HPDE6-E6E7 (cell line): ENCODE measurements at regions not wholly inside any gene's neighbourhood (a gene's known extent, or its start where the extent isn't known, plus 50 kb on each side); places are given as distances from the start of the nearest gene placed in this dataset.

Experiments
- DNase-seq: peaks from one replicate; pipeline ENCODE4 v3.0.0; 2011; ENCODE audit warnings: missing footprints; ENCODE audit errors: extremely low spot score

DNA sequence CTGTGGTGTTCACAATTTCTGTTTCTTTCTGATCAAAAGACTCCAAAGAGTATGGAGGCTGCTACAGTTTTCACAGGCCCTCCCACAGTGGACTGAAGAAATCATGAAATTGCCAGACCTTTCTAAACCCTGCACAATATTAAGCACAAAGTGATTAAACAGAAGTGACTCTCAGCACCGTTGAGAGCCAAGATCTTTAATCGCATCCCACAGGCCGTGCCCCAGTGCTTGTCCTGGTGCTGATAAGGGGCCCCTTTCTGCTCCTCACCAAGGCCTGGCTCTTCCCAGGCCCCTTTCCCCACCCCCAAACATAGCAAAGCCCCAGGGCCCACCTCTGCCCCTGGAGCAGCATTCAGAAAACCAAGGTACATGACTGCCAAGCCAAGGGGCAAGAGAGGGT is 57.4 kb upstream of the BMAL1 start:
- DNase-seq: no peak

DNA sequence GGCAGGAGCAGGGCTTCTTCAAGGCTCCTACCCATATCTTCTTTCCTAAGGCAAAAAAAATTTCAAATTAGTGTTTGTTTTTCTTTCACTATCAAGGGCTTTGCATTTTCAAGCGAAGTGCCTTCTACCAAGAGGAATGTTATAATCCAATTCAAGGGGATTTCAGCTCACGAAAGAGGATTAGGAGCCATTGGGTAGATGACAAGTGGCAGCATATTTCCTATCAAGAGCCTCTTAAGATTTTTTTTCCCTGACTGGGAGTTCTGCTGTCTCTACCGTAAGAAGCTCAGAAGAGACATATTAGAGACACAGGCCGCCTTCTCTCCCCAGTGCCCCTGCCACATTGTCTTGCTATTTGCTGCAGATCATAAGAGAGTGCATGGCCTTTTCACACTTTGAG is 55.9 kb upstream of the BMAL1 start:
- DNase-seq: no peak

DNA sequence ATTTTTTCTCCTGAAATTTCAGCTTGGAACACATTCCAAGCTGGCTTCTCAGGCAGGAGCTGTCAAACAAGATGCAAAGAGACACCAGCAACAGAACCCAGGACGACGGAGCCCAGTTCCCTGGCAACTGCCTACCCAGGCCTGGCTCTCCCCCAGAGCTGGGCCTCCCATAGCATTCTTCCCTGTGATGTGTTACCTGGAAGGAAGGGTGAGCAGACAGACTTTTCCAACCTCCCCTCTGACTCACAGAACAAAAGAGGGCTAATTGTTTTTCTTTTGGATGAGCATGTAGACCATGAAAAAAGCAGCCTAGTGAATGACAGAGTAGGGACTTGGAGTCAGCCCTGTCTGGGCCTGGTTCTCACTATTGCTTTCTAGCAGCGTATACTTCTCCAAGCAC is 55.3 kb upstream of the BMAL1 start:
- no peak for DNase-seq

DNA sequence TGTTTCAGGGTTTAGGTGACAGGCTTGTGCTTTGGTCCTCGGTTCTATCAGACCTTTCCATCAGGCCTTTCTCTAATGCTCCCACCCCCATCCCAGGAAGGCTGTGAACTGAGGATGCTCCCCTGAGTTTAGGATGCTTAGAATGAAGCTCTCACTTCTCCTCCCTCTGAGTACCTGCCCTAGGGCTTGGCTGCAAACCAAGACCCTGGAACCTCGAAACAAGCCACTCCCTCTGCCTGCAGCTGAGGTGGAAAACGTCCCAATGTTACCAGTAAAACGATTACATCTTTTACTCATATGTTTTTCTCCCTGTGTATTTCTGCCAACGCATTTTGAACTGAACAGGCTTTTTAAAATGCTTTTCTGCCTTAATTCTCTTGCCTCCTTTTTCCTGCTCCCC is 54.5 kb upstream of the BMAL1 start:
- no peak for DNase-seq

GRCh38 chr11:13224324-13224723 is 53.3 kb upstream of the BMAL1 start:
- DNase-seq: no peak

- no peak for DNase-seq
These were observed 52.3 kb upstream of the BMAL1 start for GRCh38 chr11:13225038-13226001.

GRCh38 chr11:13227676-13228255 is 49.8 kb upstream of the BMAL1 start:
- DNase-seq: no peak
